IMR-90 (cell line): ENCODE measurements at regions not wholly inside any gene's neighbourhood (a gene's known extent, or its start where the extent isn't known, plus 50 kb on each side); places are given as distances from the start of the nearest gene placed in this dataset.

ENCODE experiments used
- ATAC-seq: fragments of 200-7000 bp; cut with Tn5 transposase; 2 replicates; pipeline ENCODE4 v1.9.1; 2020; ENCODE audit warnings: low read depth, mild to moderate bottlenecking, moderate library complexity
- BruUV-seq: library from RNA; stranded (reverse); fragments of 400-500 nt; replicated peaks from 2 replicates; lab custom pipeline; 2021; lab: Mats Ljungman, UMichigan
- CTCF ChIA-PET: fragments of 300-600 bp; formaldehyde crosslinking; extraction: SDS; loops from one replicate; lab custom pipeline; 2021; ENCODE audit warnings: antibody characterized with exemption; lab: Yijun Ruan, JAX
- POLR2A ChIA-PET: fragments of 300-600 bp; sonication (Branson Sonifier 250); formaldehyde crosslinking; loops from one replicate; lab custom pipeline; 2022; ENCODE audit warnings: antibody characterized with exemption; ENCODE audit not compliant: unreplicated experiment; lab: Charles Lee
- DNase-seq: peaks from one replicate; pipeline ENCODE4 v3.0.0; 2013
- H2AFZ ChIP-seq: replicated peaks from 2 replicates; pipeline ENCODE3; 2013; ENCODE audit warnings: low read length, mild to moderate bottlenecking; ENCODE audit not compliant: poor library complexity
- H2AK5ac ChIP-seq: 2 replicates; pipeline ENCODE4 v1.6.1; 2013; ENCODE audit warnings: low read depth, low read length, inconsistent platforms
- H2AK9ac ChIP-seq: replicated peaks from 2 replicates; pipeline ENCODE3; 2013; ENCODE audit warnings: mild to moderate bottlenecking, low read depth, low read length, moderate library complexity; ENCODE audit not compliant: poor library complexity
- H2BK120ac ChIP-seq: 2 replicates; pipeline ENCODE4 v1.6.1; 2013; ENCODE audit warnings: low read depth, low read length, inconsistent platforms
- H2BK15ac ChIP-seq: 3 replicates; pipeline ENCODE4 v1.6.1; 2013; ENCODE audit warnings: low read depth, low read length, inconsistent platforms
- H2BK20ac ChIP-seq: 2 replicates; pipeline ENCODE4 v1.6.1; 2013; ENCODE audit warnings: low read depth, mild to moderate bottlenecking, inconsistent platforms, low read length, moderate library complexity
- H2BK5ac ChIP-seq: 2 replicates; pipeline ENCODE4 v1.6.1; 2013; ENCODE audit warnings: mild to moderate bottlenecking, low read depth, low read length, inconsistent platforms; ENCODE audit not compliant: poor library complexity, severe bottlenecking
- H3K14ac ChIP-seq: replicated peaks from 2 replicates; pipeline ENCODE4 v1.6.1; 2013; ENCODE audit warnings: low read depth, low read length, inconsistent platforms
- H3K18ac ChIP-seq: 2 replicates; pipeline ENCODE4 v1.6.1; 2013; ENCODE audit warnings: low read depth, low read length, control low read depth
- H3K23ac ChIP-seq: 2 replicates; pipeline ENCODE4 v1.6.1; 2013; ENCODE audit warnings: low read depth, low read length, inconsistent platforms
- H3K27ac ChIP-seq: 2 replicates; pipeline ENCODE4 v1.5.1; 2013; ENCODE audit warnings: mild to moderate bottlenecking, control low read depth, low read length; ENCODE audit not compliant: insufficient read depth
- H3K27me3 ChIP-seq: 2 replicates; pipeline ENCODE4 v1.6.1; 2013; ENCODE audit warnings: low read length; ENCODE audit not compliant: control insufficient read depth, insufficient read depth
- H3K36me3 ChIP-seq: 2 replicates; pipeline ENCODE4 v1.6.1; 2013; ENCODE audit warnings: low read length, mixed read lengths; ENCODE audit not compliant: control insufficient read depth, insufficient read depth
- H3K4ac ChIP-seq: 2 replicates; pipeline ENCODE4 v1.6.1; 2013; ENCODE audit warnings: low read depth, low read length, inconsistent platforms
- H3K4me1 ChIP-seq: 2 replicates; pipeline ENCODE4 v1.6.1; 2013; ENCODE audit warnings: low read length, mixed read lengths; ENCODE audit not compliant: control insufficient read depth, insufficient read depth
- H3K4me2 ChIP-seq: 2 replicates; pipeline ENCODE4 v1.6.1; 2013; ENCODE audit warnings: low read depth, mild to moderate bottlenecking, control low read depth, low read length, moderate library complexity
- H3K4me3 ChIP-seq: 2 replicates; pipeline ENCODE4 v1.5.1; 2013; ENCODE audit warnings: low read depth, mild to moderate bottlenecking, control low read depth, low read length, moderate library complexity; ENCODE audit not compliant: insufficient read depth
- H3K56ac ChIP-seq: 2 replicates; pipeline ENCODE4 v1.6.1; 2013; ENCODE audit warnings: low read length, inconsistent platforms; ENCODE audit not compliant: insufficient read depth; ENCODE audit errors: extremely low read depth
- H3K79me1 ChIP-seq, 2 experiments: 2 replicates each; pipeline ENCODE4 v1.6.1; 2013; ENCODE audit warnings: low read length in 2 of 2, inconsistent platforms in 1 of 2, low read depth in 1 of 2
- H3K9ac ChIP-seq: 2 replicates; pipeline ENCODE4 v1.6.1; 2013; ENCODE audit warnings: low read depth, low read length, control low read depth
- H3K9me1 ChIP-seq: 2 replicates; pipeline ENCODE4 v1.6.1; 2013; ENCODE audit warnings: low read length, inconsistent platforms; ENCODE audit not compliant: insufficient read depth
- H3K9me3 ChIP-seq: 2 replicates; pipeline ENCODE4 v1.6.1; 2013; ENCODE audit warnings: low read length; ENCODE audit not compliant: control insufficient read depth, insufficient read depth
- H4K20me1 ChIP-seq: 2 replicates; pipeline ENCODE4 v1.6.1; 2013; ENCODE audit warnings: low read length, inconsistent platforms; ENCODE audit not compliant: insufficient read depth
- H4K5ac ChIP-seq: 2 replicates; pipeline ENCODE4 v1.6.1; 2013; ENCODE audit warnings: mild to moderate bottlenecking, low read depth, low read length, control low read depth
- H4K8ac ChIP-seq, 2 experiments: 2 replicates each; pipeline ENCODE4 v1.6.1; 2013; ENCODE audit warnings: low read depth in 2 of 2, low read length in 2 of 2, control low read depth in 1 of 2, inconsistent platforms in 1 of 2
- H4K91ac ChIP-seq: 2 replicates; pipeline ENCODE4 v1.6.1; 2013; ENCODE audit warnings: low read depth, low read length, inconsistent platforms; ENCODE audit not compliant: insufficient read depth
- CHD1 ChIP-seq: IDR thresholded peaks from 2 replicates; pipeline ENCODE4 v1.6.1; 2012; ENCODE audit warnings: low read depth, low read length, improper control_type of control experiment
- MAZ ChIP-seq: IDR thresholded peaks from 2 replicates; pipeline ENCODE4 v1.6.1; 2012; ENCODE audit warnings: low read depth, mild to moderate bottlenecking, low read length, improper control_type of control experiment, moderate library complexity, borderline replicate concordance
- NFE2L2 ChIP-seq: fragments of 150-350 bp; IDR thresholded peaks from 2 replicates; pipeline ENCODE4 v1.6.1; 2016; ENCODE audit warnings: low read depth, mild to moderate bottlenecking, low read length
- POLR2A ChIP-seq: IDR thresholded peaks from 2 replicates; pipeline ENCODE4 v1.6.1; 2012; ENCODE audit warnings: mild to moderate bottlenecking, low read depth, low read length
- RAD21 ChIP-seq: IDR thresholded peaks from 2 replicates; pipeline ENCODE4 v1.6.1; 2012; ENCODE audit warnings: low read length, improper control_type of control experiment
- RFX5 ChIP-seq: IDR thresholded peaks from 2 replicates; pipeline ENCODE4 v1.8.0; 2012; ENCODE audit warnings: low read depth, mild to moderate bottlenecking, low read length, moderate library complexity
- WGBS, 2 experiments: methylation state at CpG; one replicate each; pipeline versions ENCODE4 v1.1.5 to v1.1.7; 2013; ENCODE audit warnings: missing lambda C conversion rate in 2 of 2; ENCODE audit not compliant: insufficient read length in 1 of 2; ENCODE audit errors: extremely low coverage in 2 of 2; 5-methylcytosine and 5-hydroxymethylcytosine counted together
- dilution Hi-C: fragments of 300-500 bp; cut with HindIII; formaldehyde crosslinking; loops from one replicate; pipeline ENCODE4 v1.14.3; 2018; ENCODE audit warnings: low sequenced_read_pairs; ENCODE audit not compliant: unreplicated experiment
- in situ Hi-C: fragments of 300-500 bp; cut with MboI; formaldehyde crosslinking; loops from 3 replicates; pipeline ENCODE4 v1.14.3; 2019; ENCODE audit warnings: low sequenced_read_pairs, inconsistent platforms, mixed read lengths
- intact Hi-C: fragments of 100-400 bp; cut with micrococcal nuclease; formaldehyde crosslinking; loops from 2 replicates; pipeline ENCODE4 v1.10.0; 2022
- TF ChIP-seq, protein P1 (sequence below): conservative IDR thresholded peaks from 2 replicates; pipeline ENCODE4 v1.5.1; 2012; ENCODE audit warnings: mild to moderate bottlenecking, low read depth, low read length, improper control_type of control experiment
- TF ChIP-seq, protein P2 (sequence below): fragments of 150-350 bp; IDR thresholded peaks from 2 replicates; pipeline ENCODE4 v1.6.1; 2016; ENCODE audit warnings: low read depth, mild to moderate bottlenecking, low read length, moderate library complexity, borderline replicate concordance

DNA sequence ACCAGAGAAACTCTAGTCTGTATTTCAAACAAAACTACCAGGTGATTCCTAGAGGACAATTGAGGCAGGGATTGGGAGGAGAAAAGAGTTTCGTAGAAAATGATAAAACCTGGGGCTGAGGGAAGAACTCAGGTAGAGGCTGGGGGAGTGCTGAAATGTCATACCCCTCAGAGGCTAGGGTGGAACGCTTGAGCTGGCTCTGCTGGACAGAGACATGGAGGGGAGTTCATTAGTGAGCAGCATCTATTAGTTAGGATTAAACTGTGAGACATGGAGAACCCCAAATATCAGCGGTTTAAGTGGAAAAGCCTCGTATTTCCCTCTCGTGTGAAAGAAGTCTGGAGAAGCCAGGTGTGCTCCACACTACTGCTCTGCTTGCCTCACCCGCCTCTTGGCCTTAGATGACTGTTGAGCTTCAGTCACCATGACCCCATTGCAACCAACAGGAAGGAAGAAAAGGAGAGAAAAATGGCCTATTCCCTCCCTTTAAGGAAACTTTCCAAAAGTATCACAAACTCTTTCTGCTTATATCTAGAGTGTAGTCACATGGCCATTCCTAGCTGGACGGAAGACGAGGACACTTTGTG is 53.7 kb upstream of the ABCA1 start:
- no peak overlapping the region for H3K9ac ChIP-seq
- H3K14ac ChIP-seq: no peak overlapping the region
- no peak overlapping the region for H3K23ac ChIP-seq
- ATAC-seq (no peak), DNase-seq (no peak)
- dilution Hi-C loops (no loop called here), in situ Hi-C loops (loop anchor here (25.0 kb wide), 1 partner anchor 156 kb away; no protein-coding TSS in a partner anchor), intact Hi-C loops (no loop called here)
- no peak overlapping the region for H3K18ac ChIP-seq
- H2AK5ac ChIP-seq: no peak overlapping the region
- H3K4ac ChIP-seq: no peak overlapping the region
- H2BK5ac ChIP-seq: no peak overlapping the region
- 83% methylated on average over 1 of the region's 8 CpGs; no CpG with 5 or more reads in 1 of the 2 experiments for WGBS, 2 experiments
- H3K9me1 ChIP-seq: 0 out of 2 replicates have a peak, but pooled peaks cover 3% of the 10 kb centered on the region
- no peak overlapping the region for H2BK120ac ChIP-seq
- ChIA-PET POLR2A (no interaction called here), CTCF (interaction anchor here (0.6 to 1.2 kb wide), 3 partner anchors 13 to 121 kb away, joined by 3 to 6 read pairs (median 4); no protein-coding TSS in a partner anchor)
- H3K4me3 ChIP-seq: no peak overlapping the region
- H3K4me1 ChIP-seq: peaks cover 4% of the 10 kb centered on the region; the same call in 1 of the 2 replicates
- H3K9me3 ChIP-seq: no peaks in the 10 kb centered on the region
- no peak overlapping the region for H3K4me2 ChIP-seq
- H3K36me3 ChIP-seq: no peaks in the 10 kb centered on the region
- H4K5ac ChIP-seq: no peak overlapping the region
- H2BK20ac ChIP-seq: no peak overlapping the region
- H4K20me1 ChIP-seq: no peaks in the 10 kb centered on the region
- no peaks in the 10 kb centered on the region for H3K27me3 ChIP-seq
- H4K91ac ChIP-seq: no peak overlapping the region
- H2AFZ ChIP-seq: no peak overlapping the region
- no peaks in the 10 kb centered on the region for H3K79me1 ChIP-seq
- BruUV-seq: no TSS peak
- H2BK15ac ChIP-seq: no peak overlapping the region
- no peak overlapping the region for H3K56ac ChIP-seq
- H4K8ac ChIP-seq: no peak overlapping the region
- TF ChIP-seq, protein P1, sequence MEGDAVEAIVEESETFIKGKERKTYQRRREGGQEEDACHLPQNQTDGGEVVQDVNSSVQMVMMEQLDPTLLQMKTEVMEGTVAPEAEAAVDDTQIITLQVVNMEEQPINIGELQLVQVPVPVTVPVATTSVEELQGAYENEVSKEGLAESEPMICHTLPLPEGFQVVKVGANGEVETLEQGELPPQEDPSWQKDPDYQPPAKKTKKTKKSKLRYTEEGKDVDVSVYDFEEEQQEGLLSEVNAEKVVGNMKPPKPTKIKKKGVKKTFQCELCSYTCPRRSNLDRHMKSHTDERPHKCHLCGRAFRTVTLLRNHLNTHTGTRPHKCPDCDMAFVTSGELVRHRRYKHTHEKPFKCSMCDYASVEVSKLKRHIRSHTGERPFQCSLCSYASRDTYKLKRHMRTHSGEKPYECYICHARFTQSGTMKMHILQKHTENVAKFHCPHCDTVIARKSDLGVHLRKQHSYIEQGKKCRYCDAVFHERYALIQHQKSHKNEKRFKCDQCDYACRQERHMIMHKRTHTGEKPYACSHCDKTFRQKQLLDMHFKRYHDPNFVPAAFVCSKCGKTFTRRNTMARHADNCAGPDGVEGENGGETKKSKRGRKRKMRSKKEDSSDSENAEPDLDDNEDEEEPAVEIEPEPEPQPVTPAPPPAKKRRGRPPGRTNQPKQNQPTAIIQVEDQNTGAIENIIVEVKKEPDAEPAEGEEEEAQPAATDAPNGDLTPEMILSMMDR: no peak
- TF ChIP-seq POLR2A (no peak), NFE2L2 (no peak), RAD21 (no peak), MAZ (no peak), CHD1 (no peak), RFX5 (no peak)
- TF ChIP-seq, protein P2, sequence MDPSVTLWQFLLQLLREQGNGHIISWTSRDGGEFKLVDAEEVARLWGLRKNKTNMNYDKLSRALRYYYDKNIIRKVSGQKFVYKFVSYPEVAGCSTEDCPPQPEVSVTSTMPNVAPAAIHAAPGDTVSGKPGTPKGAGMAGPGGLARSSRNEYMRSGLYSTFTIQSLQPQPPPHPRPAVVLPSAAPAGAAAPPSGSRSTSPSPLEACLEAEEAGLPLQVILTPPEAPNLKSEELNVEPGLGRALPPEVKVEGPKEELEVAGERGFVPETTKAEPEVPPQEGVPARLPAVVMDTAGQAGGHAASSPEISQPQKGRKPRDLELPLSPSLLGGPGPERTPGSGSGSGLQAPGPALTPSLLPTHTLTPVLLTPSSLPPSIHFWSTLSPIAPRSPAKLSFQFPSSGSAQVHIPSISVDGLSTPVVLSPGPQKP: no peak
- no peak overlapping the region for H3K27ac ChIP-seq
- no peak overlapping the region for H2AK9ac ChIP-seq
